GM20431 (cell line): ENCODE measurements at regions not wholly inside any gene's neighbourhood (a gene's known extent, or its start where the extent isn't known, plus 50 kb on each side); places are given as distances from the start of the nearest gene placed in this dataset.

Source experiments
- in situ Hi-C: fragments of 300-500 bp; cut with MseI, MboI; formaldehyde crosslinking; loops from one replicate; pipeline ENCODE4 v1.15.0; 2020; ENCODE audit warnings: low sequenced_read_pairs; ENCODE audit not compliant: unreplicated experiment

DNA sequence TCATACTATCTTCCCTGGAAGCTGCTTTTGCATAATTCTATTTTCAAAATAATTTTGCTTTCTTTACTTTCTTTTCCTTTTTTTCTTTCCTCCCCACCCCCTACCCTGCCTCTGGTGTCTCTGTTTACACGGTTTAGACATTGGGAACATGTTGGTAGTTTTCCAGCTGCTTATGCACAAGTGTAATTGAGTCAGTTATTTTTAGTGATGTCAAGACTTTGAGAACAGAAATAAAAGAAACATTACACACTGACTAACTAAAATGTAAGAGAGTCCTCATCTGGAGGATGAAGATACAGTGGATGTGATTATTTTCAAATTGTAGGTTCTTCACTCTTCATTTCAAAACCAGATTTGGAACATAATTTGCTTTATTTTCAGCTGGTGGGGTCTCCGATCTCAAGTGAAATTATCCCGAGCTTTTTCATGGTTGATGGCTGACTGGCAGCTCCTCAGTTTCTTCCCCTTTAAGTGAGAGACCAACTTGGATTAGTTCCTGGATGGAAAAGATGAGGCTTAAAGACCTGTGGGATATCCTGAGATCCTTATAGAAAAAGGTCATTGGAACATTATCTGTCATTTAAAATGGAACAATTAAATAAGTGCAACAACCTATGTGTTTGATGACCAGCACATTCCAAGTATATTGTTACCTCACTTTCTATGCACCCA lies 154.4 kb upstream of the ZNF462 start:
- in situ Hi-C loops = no loop called here

DNA sequence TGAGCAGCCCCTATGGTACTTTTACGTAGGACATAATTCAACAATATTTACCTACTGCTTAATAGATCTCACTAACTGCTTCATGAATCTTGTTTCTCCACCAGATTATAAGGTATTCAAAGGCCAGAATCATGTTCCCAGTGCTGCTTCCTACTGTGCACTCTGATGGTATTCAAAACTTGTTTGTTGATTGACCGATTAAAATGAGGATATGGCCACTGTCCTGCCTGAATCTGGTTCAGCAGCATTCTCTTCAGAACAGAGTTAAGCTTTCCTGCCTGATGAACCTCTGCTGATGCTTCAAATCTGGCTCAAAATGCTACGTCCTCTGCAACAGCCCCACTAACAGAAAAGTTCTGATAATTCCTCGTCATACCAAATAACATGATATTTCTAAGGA lies 150.7 kb upstream of the ZNF462 start:
- in situ Hi-C loops = no loop called here

DNA sequence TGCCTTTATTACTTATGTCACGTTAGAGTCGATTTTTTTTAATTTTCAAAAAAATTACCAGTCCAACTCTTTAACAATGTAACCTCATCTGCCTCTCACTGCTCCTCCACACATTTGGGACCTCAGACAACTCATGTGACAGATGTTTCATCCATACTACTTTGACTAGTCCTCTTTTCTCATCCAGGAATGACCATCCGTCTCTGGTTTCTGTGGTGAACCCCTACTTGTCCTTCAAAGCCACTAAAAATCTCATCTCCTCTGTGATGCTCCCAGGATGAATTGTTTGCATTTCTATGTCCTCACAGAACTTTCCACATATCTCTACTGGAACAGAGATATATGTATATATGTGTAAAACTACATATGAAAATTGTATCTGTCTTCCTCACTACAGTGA lies 149.8 kb upstream of the ZNF462 start:
- in situ Hi-C loops = no loop called here

DNA sequence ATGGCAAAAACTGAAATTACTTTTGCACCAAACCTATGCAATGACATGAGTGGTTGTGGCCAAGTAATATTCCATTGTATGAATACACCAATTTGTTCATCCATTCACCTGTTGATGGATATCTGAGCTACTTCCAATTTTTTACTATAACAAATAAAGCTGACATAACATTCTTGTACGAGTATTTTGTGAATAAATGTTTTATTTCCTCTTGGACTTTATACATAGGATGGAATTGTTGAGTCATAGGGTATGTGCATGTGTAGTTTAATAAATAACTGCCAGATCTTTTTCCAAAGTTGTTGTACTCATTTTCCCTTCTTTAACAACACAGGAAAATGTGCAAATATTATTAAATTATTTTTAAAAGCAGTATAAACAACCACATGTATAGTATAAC lies 146.1 kb upstream of the ZNF462 start:
- in situ Hi-C loops = no loop called here

DNA sequence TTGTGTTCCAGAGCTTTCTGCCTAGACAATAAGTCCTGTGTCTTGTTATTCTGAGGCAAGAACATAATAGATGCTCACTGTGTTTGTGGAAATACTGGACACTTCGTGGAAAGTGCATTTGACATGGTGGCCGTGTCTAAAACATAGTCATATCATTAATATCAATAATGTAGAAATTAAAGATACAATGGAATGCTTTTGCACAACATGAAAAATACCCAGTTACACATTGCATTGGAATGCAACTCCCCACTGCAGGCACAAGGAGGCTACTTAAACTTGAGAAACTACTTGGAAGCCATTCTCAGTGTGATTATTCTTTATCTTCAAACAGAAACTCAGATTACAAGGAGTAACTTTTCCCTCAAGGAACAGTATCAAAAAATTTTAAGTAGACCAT lies 145.3 kb upstream of the ZNF462 start:
- in situ Hi-C loops = no loop called here

DNA sequence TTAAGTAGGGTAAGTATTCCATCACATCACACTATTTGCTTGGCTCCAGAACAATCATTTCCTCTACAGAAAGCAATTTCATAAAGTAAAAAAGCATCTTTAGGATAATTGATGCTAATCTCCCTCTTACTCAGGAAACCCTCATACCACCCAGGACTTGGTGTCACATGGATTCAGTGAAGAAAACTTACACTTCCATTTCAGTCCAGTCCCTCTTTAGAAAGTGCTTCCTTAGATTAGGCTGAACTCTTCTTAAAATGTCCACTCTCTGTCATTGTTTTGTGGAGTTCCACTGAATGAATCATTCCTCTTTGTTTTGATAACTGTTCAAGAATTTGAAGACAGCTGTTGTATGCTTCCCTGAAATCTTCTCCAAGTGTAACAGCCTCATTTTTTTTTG lies 144.0 kb upstream of the ZNF462 start:
- in situ Hi-C loops = no loop called here

DNA sequence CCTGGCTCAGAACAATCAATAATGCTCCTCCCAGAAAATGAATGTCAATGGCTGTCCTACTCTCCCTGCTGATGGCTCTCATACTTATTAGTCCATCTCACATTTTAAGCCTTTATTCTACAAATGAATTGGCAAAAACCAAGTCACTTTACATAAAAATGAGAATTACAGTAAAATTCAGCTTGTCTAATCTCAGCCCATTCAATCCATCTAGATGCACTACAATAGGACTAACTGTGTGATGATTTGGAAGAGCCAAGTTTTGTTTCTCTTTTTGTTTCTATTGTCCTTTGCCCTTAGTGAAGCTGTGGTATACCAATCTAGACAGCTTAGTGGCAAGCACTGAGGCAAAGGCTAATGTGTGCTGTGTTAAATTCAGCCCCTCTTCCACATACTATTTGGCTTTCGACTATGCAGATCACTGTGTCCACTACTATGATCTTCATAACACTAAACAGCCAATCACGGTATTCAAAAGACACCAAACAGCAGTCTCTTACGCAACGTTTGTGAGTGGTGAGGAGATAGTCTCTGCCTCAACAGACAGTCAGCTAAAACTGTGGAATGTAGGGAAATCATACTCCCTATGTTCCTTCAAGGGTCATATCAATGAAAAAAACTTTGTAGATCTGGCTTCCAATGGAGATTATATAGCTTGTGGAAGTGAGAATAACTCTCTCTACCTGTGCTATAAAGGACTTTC lies 140.8 kb upstream of the ZNF462 start:
- in situ Hi-C loops = no loop called here

DNA sequence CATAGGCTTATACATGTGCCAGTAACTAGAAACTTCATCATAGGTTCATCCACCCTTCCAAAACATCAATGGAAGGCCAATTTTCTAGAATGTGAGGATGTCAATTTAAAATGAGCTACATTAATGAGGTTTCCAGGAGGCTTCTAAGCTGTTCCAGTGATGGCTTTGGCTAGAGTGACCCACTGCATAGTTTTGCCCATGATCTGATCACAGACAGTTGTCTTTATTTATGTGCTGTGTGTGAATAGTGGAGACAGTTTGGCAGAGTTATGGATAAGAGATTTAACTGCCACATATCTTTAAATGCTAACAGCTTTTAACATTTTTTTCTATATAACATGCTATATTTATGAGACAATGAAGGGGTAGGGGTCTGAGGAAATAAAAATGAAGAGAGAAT lies 139.0 kb upstream of the ZNF462 start:
- in situ Hi-C loops = no loop called here

DNA sequence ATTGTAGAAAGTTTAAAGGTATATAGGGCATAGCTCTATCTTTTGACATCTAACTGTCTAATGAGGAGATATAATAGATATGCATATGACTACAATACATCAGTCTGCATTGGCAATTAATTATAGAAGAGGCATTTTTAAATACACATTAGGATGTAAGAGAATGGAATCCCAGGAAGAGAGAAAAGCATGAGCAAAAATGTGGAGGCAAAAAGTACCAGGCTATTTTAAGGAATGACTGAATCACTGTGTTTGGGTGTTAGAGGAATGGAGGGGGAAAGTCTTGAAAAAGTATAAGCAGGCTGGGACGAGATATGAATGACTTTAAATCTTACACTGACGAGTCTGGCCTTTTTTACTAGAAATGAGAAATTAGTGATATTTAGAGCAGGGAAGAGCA lies 138.4 kb upstream of the ZNF462 start:
- in situ Hi-C loops = no loop called here

DNA sequence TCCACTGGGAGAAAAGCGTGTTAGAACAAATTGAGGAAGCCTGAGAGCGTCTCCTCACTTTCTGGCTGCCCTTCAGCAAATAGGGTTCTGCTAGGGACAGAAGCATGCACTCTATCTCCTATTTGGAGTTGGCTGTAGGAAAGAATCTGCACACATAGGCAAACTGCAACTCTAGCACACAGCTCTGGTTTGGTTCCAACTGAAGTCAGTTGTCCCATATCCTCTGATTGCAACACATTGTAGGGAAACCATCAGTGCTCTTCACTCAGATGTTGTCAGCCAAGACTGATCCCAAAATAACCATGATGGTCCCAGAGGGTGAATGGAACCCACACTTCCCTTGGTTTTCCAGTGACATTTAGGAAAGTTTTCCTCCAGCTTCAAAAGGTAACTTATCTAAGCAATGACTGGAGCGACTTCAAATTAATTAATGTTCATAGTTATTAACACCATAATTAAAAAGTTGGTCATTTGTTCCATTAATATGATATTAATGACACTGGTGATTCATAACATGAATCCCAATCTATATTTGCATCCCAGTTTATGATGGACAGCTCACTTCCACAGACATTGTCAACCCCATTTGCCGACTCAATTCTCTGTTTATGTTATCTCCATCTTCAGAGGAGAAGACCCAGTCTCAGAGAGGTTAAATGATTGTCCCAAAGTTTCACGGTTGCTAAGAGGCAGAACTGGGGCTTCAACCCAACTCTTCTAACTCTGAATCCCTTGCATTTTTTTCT lies 136.7 kb upstream of the ZNF462 start:
- in situ Hi-C loops = no loop called here

DNA sequence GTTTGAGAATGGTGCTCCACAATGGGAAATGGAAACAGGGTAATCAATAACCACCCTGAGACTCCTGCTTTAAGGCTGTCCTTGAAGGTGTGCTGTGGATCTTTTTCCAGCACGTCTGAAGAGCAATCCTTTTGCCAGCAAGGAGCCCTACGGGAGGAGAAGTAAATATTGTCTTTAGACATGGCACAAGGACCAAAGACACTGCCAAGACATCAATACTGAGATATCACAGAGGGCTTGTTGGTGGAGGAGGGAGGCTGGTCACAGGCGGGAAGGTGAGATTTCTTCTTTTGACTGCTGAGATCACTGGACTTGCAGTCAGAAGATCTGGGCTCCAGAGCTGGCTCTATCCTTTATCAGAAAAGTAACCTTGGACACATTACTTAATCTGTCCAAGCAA lies 135.0 kb upstream of the ZNF462 start:
- in situ Hi-C loops = no loop called here

DNA sequence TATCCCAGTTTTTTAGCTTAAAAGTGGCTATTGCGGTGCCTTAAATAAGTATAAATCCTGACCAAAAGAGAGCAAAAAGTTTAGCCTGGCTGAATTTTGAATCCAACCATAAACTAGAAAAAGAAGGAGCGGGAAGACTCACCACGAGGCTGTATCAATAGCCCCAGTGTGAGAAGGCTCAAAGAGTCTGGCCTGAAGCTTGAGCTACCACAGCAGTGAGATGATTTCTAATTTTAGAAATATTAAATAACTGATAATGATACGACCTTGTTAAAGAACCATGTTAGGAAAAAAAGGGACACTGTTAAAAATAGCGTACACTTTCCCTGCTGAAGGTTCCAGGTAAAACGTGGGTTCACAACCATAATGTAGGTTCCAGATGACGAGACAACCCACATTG lies 134.1 kb upstream of the ZNF462 start:
- in situ Hi-C loops = no loop called here

DNA sequence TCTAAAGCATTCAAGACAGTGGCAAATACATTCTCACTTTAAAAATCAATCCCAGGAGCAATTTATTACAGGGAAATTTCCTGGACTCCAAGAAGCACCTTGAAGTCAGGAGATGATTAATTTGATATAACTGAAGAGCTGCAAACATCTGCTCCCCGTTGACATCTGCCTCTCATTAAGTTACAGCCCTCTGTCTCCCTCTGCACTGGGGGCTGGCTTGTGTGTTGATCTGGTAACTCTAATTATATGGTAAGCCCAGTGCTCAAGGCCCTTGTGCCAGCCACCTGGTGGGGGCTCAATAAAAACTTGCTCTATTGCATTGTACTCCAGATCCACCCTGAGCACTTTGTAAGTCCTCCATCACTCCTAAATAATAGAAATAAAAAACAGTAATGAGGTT lies 131.1 kb upstream of the ZNF462 start:
- in situ Hi-C loops = no loop called here

DNA sequence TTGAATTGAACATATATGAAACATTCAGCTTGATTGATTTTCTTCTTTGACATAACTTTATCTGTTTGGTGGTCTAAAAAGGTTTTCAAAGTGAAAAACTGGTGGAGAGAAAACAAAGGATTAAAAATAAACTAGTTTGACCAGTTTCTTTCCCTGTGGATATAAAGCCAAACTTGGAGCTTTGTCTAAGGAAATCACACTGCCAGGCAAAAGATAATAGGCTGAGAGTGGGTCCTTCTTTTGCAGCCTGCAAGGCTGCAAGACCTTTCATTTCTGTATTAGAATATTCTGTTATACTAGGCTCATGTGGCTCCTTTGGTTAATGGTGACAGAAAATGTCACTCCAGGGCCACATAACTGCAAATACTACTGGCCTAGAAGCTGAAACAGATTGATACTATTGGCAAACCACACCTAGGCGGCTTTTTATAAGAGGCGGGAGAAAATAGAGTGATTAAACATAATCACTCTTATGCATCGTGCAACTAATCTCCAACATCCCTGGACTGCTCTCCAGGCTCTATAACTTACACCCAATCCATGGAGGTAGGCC lies 129.1 kb upstream of the ZNF462 start:
- in situ Hi-C loops = no loop called here

DNA sequence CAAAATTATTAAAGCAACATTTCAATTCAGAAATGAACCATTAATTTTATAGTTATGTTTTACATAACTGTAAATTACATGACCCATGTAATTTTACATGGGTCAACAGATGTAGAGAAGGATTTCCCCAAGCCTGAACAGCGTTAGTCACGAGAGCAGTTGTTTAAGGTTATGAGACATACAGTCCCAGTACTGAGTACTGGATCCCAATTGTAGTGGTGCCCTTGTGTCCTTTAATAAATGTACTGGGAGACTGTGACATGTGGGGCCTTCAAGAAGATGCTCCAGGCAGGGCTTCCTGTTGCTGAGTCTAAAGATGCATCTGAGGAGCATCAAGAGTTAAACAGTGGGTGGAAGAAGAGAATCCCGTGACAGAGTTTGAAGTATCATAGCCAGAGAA lies 125.5 kb upstream of the ZNF462 start:
- in situ Hi-C loops = no loop called here

DNA sequence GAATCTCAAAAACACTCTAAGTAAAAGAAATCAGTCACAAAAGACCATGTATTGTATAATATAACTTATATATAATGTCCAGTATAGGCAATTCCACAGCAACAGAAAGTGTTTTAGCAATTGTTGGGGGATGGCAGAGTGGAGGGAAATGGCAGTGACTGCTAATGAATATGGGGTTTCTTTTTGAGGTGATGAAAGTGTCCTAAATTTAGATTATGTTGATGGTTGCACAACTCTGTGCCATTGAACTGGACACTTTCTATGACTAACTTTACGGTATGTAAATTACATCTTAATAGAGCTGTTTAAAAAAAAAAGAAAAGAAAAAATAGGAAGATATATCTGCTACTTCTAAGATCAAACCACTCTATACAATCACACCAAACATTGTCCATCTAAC lies 124.9 kb upstream of the ZNF462 start:
- in situ Hi-C loops = no loop called here

DNA sequence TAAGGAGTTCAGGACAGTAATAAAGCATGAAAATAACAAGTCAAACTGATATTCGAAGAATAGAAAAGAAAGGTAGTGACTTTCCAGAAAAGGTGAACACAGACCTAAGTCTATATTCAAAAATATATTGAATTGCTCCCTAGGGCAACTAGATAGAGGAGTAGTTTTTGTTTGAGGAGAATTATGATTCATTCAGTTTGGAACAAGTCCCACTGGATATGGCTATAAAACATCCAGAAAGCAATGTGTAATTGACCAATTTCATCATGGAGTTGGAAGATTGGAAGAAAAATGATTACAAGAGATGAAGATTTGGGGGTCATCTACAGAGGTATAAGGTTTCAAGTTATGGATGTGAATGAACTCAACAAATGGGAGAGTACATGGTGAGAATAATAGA lies 117.5 kb upstream of the ZNF462 start:
- in situ Hi-C loops = no loop called here

DNA sequence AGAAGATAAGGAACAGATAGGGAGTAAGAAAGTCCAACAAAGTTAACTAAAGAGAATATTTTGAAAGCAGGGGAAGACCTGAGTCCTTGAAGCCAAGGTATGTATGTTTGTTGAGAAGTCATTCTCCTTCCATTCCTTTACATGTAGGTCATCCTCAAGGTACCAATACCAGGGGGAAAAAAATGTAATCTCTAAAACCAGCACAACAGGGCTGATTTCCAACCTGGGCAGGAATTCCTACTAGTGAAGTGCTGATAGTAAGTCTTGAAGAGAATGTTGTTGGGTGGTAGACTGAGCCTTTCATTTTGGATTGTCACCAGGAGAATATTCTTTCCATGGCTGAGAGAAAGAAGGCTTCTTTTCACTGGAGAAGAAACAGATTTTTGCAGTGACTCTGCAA lies 117.1 kb upstream of the ZNF462 start:
- in situ Hi-C loops = no loop called here

DNA sequence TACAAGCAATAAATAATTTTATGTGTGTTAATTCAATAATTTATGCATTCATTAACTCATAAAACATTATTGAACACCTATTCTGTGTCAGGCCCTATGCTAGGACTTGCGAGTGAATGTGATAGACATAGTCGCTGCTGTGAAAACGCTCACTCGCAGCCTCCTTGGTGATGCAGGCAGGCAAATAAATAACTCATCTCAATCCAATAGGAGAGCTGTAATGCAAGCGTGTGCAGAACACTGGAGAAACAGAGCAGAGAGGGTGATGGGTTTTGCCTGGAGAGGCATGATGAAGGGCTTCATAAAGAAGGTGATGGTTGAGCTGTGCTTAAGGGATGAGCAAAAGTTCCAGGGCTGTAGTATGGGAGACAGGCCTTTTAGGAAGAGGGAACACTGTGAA lies 111.3 kb upstream of the ZNF462 start:
- in situ Hi-C loops = no loop called here

DNA sequence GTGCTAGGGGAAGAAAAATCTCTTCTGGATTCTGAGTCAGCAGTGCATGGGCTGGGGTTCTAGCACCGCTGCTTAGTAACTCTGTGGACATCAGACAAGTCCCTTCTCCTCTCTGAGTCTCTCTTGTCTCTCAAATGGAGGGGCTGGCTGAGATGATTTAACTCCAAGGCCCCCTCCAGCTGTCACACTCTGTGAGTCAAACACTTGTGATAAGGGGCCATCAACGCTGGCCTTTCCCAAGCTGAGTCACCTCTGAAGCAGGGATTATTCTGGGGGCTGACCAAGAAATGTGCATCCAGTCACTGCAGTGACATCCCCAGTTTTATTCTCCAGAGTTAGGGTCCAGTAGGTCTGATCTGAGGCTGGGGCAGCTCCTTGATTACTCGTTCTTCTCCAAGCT lies 110.4 kb upstream of the ZNF462 start:
- in situ Hi-C loops = no loop called here

DNA sequence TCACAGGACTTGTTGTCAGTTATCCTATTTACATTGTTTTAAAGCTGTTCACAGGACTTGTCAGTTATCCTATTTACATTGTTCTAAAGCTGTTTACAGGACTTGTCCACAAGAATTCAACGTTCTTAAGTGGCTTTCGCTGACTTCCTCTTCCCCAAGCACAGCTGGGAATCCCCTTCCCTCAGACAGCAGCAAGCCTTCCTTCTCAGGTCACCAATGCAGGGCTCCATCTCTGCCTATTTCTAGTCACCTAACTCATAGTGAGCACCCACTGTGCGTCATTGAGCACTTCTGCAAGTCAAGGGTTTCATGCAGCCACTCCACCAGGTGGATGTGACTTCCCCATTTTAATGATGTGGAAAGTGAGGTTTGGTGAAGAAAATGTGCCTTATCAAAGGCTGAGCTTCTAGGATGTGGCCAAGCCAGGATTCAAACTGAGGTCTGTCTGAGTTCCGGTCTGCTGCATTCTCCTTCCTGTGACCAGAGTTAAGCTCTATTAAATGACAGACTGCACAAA lies 109.8 kb upstream of the ZNF462 start:
- in situ Hi-C loops = no loop called here
